WTC11 (cell line): ENCODE measurements at regions not wholly inside any gene's neighbourhood (a gene's known extent, or its start where the extent isn't known, plus 50 kb on each side); places are given as distances from the start of the nearest gene placed in this dataset.

Experiments
- ATAC-seq: fragments of 200-7000 bp; cut with Tn5 transposase; 2 replicates; pipeline ENCODE4 v1.10.0; 2021; ENCODE audit warnings: mild to moderate bottlenecking, moderate library complexity
- CTCF ChIA-PET: fragments of 300-600 bp; sonication (Branson Sonifier 250); formaldehyde crosslinking; loops from one replicate; lab custom pipeline; 2021; ENCODE audit warnings: antibody characterized with exemption; lab: Charles Lee
- POLR2A ChIA-PET: fragments of 350-600 bp; sonication (Branson Sonifier 250); formaldehyde crosslinking; loops from one replicate; lab custom pipeline; 2021; ENCODE audit warnings: antibody characterized with exemption; lab: Charles Lee
- DNase-seq: peaks from one replicate; pipeline ENCODE4 v3.0.0; 2021; ENCODE audit warnings: low spot score
- H3K27ac Mint-ChIP-seq: 2 replicates; pipeline ENCODE4 v1.8.0; 2021; ENCODE audit warnings: mixed read lengths
- H3K27me3 Mint-ChIP-seq: 2 replicates; pipeline ENCODE4 v1.8.0; 2021; ENCODE audit warnings: low read depth, mild to moderate bottlenecking, moderate library complexity, mixed read lengths
- H3K36me3 Mint-ChIP-seq: 2 replicates; pipeline ENCODE4 v1.8.0; 2021; ENCODE audit warnings: mixed read lengths
- H3K4me1 Mint-ChIP-seq: 2 replicates; pipeline ENCODE4 v1.8.0; 2022; ENCODE audit warnings: mixed read lengths
- H3K4me3 Mint-ChIP-seq: 2 replicates; pipeline ENCODE4 v1.8.0; 2021; ENCODE audit warnings: mild to moderate bottlenecking, moderate library complexity, mixed read lengths
- H3K9me3 Mint-ChIP-seq: 2 replicates; pipeline ENCODE4 v1.8.0; 2021; ENCODE audit warnings: mixed read lengths
- ATF2 ChIP-seq: sonication (generic); formaldehyde crosslinking; IDR thresholded peaks from 2 replicates; pipeline ENCODE4 v1.8.1; 2022; ENCODE audit warnings: low read depth, missing genetic modification reagents, borderline replicate concordance
- GRHL2 ChIP-seq: fragments of 250-450 bp; sonication (Bioruptor Pico); IDR thresholded peaks from 2 replicates; pipeline ENCODE4 v1.8.0; 2022; ENCODE audit warnings: mild to moderate bottlenecking, moderate library complexity; ENCODE audit not compliant: insufficient replicate concordance, severe bottlenecking
- IRF1 ChIP-seq: sonication (generic); formaldehyde crosslinking; IDR thresholded peaks from 2 replicates; pipeline ENCODE4 v1.8.0; 2023; ENCODE audit warnings: missing genetic modification reagents
- MAX ChIP-seq: sonication (generic); formaldehyde crosslinking; IDR thresholded peaks from 2 replicates; pipeline ENCODE4 v1.8.0; 2022; ENCODE audit warnings: mild to moderate bottlenecking, missing genetic modification reagents
- NFATC4 ChIP-seq: fragments of 250-450 bp; sonication (Bioruptor Pico); IDR thresholded peaks from 2 replicates; pipeline ENCODE4 v1.9.0; 2021; ENCODE audit warnings: mild to moderate bottlenecking
- TEAD1 ChIP-seq: sonication (generic); formaldehyde crosslinking; IDR thresholded peaks from 2 replicates; pipeline ENCODE4 v1.8.0; 2022; ENCODE audit warnings: mild to moderate bottlenecking, missing genetic modification reagents
- ZNF263 ChIP-seq: sonication (generic); formaldehyde crosslinking; IDR thresholded peaks from 2 replicates; pipeline ENCODE4 v1.8.1; 2022; ENCODE audit warnings: low read depth, mild to moderate bottlenecking, moderate library complexity, missing genetic modification reagents
- ZNF512 ChIP-seq: sonication (generic); formaldehyde crosslinking; IDR thresholded peaks from 2 replicates; pipeline ENCODE4 v1.8.1; 2022; ENCODE audit warnings: missing genetic modification reagents, borderline replicate concordance
- ZNF532 ChIP-seq: fragments of 250-450 bp; sonication (Bioruptor Pico); IDR thresholded peaks from 2 replicates; pipeline ENCODE4 v1.9.0; 2021; ENCODE audit warnings: mild to moderate bottlenecking, borderline replicate concordance
- ZNF671 ChIP-seq: fragments of 250-450 bp; sonication (Bioruptor Pico); IDR thresholded peaks from 2 replicates; pipeline ENCODE4 v1.8.0; 2021; ENCODE audit warnings: mild to moderate bottlenecking
- TF ChIP-seq, protein P1 (sequence below): fragments of 250-450 bp; sonication (Bioruptor Pico); conservative IDR thresholded peaks from 2 replicates; pipeline ENCODE4 v1.9.0; 2021; ENCODE audit warnings: mild to moderate bottlenecking
- TF ChIP-seq, protein P2 (sequence below): sonication (generic); formaldehyde crosslinking; IDR thresholded peaks from 2 replicates; pipeline ENCODE4 v1.8.1; 2023; ENCODE audit warnings: mild to moderate bottlenecking, missing genetic modification reagents
- TF ChIP-seq, protein P3 (sequence below): sonication (generic); formaldehyde crosslinking; IDR thresholded peaks from 2 replicates; pipeline ENCODE4 v1.8.1; 2023; ENCODE audit warnings: mild to moderate bottlenecking, missing genetic modification reagents, borderline replicate concordance
- TF ChIP-seq, protein P4 (sequence below): fragments of 200-600 bp; IDR thresholded peaks from 2 replicates; pipeline ENCODE4 v1.8.0; 2022; ENCODE audit warnings: antibody characterized with exemption
- TF ChIP-seq, protein P5 (sequence below): fragments of 250-450 bp; sonication (Bioruptor Pico); IDR thresholded peaks from 2 replicates; pipeline ENCODE4 v2.1.2; 2022; ENCODE audit warnings: mild to moderate bottlenecking, moderate library complexity

DNA sequence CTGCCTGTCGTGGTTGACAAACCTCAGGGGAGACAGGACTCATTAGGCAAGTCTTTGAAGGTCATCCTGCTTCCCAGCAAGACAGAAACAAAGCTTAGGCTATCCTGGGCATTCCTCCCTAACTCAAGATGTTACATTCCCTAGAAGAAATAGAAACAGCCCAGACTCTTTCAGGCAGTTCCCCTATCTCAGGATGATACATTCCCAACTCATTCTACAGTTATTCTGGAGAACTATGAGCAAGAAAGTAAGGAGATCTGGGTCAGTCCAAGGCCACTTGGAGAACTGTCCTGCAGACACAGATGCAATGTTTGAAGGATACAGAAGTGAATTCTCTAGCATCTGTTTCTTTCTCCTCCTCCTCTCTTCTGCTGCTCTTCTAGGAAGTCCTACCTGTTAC is 220.1 kb upstream of the NCKAP5 start:
- Mint-ChIP-seq H3K4me1 (peaks cover 7% of the 10 kb centered on the region), H3K27me3 (no peaks in the 10 kb centered on the region), H3K27ac (no peak overlapping the region)
- ATAC-seq: no peak
- ChIA-PET CTCF (no interaction called here), POLR2A (no interaction called here)
- TF ChIP-seq ZNF512 (no peak), IRF1 (CRISPR knock-in tag) (no peak), TEAD1 (CRISPR knock-in tag) (no peak), ZNF263 (CRISPR knock-in tag) (no peak), ATF2 (CRISPR knock-in tag) (no peak)
- TF ChIP-seq, protein P1, sequence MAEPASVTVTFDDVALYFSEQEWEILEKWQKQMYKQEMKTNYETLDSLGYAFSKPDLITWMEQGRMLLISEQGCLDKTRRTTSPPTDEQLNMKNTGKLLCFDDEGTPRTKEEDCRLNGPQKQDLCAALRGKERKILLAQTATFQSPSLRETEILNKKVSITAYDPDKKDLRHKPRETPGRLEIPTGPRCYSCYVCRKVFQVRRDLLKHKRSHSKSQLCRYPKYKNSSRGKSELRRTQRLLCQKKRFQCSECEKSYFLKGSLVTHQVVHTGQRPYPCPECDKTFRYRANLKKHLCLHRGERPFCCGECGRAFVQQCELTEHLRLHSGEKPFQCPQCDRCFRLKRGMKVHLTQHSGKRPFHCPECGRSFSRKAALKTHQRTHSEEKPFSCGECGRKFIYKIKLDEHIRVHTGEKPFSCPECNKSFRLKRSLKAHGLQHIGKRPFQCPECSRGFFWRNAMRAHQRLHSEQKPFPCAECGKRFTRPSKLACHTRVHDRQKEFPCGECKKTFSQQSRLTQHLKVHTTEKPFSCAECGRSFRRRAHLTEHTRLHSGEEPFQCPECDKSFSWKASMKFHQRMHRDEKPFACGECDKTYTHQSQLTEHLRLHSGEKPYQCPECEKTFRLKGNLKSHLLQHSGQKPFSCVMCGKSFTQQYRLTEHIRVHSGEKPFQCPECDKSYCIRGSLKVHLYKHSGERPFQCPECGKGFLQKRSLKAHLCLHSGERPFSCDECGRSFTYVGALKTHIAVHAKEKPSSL (CRISPR knock-in tag): no peak
- TF ChIP-seq, protein P2, sequence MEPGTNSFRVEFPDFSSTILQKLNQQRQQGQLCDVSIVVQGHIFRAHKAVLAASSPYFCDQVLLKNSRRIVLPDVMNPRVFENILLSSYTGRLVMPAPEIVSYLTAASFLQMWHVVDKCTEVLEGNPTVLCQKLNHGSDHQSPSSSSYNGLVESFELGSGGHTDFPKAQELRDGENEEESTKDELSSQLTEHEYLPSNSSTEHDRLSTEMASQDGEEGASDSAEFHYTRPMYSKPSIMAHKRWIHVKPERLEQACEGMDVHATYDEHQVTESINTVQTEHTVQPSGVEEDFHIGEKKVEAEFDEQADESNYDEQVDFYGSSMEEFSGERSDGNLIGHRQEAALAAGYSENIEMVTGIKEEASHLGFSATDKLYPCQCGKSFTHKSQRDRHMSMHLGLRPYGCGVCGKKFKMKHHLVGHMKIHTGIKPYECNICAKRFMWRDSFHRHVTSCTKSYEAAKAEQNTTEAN: no peak
- TF ChIP-seq, protein P3, sequence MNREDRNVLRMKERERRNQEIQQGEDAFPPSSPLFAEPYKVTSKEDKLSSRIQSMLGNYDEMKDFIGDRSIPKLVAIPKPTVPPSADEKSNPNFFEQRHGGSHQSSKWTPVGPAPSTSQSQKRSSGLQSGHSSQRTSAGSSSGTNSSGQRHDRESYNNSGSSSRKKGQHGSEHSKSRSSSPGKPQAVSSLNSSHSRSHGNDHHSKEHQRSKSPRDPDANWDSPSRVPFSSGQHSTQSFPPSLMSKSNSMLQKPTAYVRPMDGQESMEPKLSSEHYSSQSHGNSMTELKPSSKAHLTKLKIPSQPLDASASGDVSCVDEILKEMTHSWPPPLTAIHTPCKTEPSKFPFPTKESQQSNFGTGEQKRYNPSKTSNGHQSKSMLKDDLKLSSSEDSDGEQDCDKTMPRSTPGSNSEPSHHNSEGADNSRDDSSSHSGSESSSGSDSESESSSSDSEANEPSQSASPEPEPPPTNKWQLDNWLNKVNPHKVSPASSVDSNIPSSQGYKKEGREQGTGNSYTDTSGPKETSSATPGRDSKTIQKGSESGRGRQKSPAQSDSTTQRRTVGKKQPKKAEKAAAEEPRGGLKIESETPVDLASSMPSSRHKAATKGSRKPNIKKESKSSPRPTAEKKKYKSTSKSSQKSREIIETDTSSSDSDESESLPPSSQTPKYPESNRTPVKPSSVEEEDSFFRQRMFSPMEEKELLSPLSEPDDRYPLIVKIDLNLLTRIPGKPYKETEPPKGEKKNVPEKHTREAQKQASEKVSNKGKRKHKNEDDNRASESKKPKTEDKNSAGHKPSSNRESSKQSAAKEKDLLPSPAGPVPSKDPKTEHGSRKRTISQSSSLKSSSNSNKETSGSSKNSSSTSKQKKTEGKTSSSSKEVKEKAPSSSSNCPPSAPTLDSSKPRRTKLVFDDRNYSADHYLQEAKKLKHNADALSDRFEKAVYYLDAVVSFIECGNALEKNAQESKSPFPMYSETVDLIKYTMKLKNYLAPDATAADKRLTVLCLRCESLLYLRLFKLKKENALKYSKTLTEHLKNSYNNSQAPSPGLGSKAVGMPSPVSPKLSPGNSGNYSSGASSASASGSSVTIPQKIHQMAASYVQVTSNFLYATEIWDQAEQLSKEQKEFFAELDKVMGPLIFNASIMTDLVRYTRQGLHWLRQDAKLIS: no peak
- TF ChIP-seq, all 79 proteins: peak for 0
- DNase-seq: no peak
- Mint-ChIP-seq H3K9me3 (peaks cover 33% of the 10 kb centered on the region), H3K4me3 (no peak overlapping the region), H3K36me3 (no peaks in the 10 kb centered on the region)

DNA sequence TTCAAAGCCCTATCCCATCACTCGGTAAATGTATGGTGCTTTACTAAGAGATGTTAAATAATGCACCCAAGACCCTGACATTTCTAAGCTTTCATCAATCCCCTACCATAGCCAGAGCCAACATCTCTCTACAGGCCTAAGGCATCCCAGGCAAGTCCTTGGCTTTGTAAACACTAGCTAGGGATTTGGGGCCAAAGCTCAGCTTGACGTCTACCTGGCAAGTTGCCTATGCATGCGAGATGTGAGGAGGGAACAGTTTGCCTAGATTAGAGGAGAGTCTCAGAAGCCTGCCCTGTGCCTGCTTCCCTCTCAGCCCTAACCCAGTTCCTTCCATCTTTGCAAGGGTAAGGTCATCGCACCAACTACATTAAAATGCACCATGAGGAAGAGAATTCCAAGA is 221.5 kb upstream of the NCKAP5 start:
- ChIA-PET CTCF (interaction anchor here (1.3 to 1.5 kb wide), 2 partner anchors 10 to 270 kb away, joined by 3 to 10 read pairs; no protein-coding TSS in a partner anchor), POLR2A (no interaction called here)
- Mint-ChIP-seq H3K36me3 (peaks cover 4% of the 10 kb centered on the region; the same call in 1 of the 2 replicates), H3K27ac (no peak overlapping the region), H3K4me3 (no peak overlapping the region), H3K9me3 (peaks cover 44% of the 10 kb centered on the region), H3K4me1 (peaks cover 7% of the 10 kb centered on the region), H3K27me3 (no peaks in the 10 kb centered on the region)
- ATAC-seq (peak; percentile 62), DNase-seq (no peak)
- TF ChIP-seq, protein P4, sequence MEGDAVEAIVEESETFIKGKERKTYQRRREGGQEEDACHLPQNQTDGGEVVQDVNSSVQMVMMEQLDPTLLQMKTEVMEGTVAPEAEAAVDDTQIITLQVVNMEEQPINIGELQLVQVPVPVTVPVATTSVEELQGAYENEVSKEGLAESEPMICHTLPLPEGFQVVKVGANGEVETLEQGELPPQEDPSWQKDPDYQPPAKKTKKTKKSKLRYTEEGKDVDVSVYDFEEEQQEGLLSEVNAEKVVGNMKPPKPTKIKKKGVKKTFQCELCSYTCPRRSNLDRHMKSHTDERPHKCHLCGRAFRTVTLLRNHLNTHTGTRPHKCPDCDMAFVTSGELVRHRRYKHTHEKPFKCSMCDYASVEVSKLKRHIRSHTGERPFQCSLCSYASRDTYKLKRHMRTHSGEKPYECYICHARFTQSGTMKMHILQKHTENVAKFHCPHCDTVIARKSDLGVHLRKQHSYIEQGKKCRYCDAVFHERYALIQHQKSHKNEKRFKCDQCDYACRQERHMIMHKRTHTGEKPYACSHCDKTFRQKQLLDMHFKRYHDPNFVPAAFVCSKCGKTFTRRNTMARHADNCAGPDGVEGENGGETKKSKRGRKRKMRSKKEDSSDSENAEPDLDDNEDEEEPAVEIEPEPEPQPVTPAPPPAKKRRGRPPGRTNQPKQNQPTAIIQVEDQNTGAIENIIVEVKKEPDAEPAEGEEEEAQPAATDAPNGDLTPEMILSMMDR: no peak
- no peak for TF ChIP-seq MAX (CRISPR knock-in tag)
- TF ChIP-seq ZNF532 (CRISPR knock-in tag): no peak
- TF ChIP-seq ZNF671 (CRISPR knock-in tag): no peak
- no peak for TF ChIP-seq GRHL2 (CRISPR knock-in tag)
- TF ChIP-seq, protein P5, sequence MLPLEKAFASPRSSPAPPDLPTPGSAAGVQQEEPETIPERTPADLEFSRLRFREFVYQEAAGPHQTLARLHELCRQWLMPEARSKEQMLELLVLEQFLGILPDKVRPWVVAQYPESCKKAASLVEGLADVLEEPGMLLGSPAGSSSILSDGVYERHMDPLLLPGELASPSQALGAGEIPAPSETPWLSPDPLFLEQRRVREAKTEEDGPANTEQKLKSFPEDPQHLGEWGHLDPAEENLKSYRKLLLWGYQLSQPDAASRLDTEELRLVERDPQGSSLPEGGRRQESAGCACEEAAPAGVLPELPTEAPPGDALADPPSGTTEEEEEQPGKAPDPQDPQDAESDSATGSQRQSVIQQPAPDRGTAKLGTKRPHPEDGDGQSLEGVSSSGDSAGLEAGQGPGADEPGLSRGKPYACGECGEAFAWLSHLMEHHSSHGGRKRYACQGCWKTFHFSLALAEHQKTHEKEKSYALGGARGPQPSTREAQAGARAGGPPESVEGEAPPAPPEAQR (CRISPR knock-in tag): no peak
- no peak for TF ChIP-seq NFATC4 (CRISPR knock-in tag)
